ENCODE measurements at regions not wholly inside any gene's neighbourhood (a gene's known extent, or its start where the extent isn't known, plus 50 kb on each side); places are given as distances from the start of the nearest gene placed in this dataset.

DNA sequence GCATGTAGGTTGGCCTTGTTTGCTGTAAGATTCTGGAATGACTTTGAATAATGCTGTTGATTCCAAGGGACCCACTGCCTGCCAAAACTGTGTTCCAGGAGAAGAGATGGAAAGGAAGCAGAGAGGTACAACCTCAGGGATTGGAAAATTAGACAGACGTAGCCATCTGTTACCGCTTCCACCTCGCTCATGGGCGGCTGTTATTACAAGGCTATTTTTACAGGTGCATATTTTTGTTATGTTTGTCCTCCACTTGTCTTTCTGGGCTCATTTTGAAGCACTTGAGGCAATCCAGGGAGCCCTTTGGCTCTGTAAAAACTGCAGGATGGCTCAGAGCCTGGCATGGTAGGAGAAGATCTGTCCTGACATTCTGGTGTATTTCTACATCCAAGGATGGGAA lies 276.4 kb upstream of the TMTC4 start:
- TF ChIP-seq EZH2 (IDR thresholded peaks at IDR 0.05) (no peak), EZH2phosphoT487 (IDR thresholded peaks at IDR 0.05) (no peak)
- TF ChIP-seq, protein P1, sequence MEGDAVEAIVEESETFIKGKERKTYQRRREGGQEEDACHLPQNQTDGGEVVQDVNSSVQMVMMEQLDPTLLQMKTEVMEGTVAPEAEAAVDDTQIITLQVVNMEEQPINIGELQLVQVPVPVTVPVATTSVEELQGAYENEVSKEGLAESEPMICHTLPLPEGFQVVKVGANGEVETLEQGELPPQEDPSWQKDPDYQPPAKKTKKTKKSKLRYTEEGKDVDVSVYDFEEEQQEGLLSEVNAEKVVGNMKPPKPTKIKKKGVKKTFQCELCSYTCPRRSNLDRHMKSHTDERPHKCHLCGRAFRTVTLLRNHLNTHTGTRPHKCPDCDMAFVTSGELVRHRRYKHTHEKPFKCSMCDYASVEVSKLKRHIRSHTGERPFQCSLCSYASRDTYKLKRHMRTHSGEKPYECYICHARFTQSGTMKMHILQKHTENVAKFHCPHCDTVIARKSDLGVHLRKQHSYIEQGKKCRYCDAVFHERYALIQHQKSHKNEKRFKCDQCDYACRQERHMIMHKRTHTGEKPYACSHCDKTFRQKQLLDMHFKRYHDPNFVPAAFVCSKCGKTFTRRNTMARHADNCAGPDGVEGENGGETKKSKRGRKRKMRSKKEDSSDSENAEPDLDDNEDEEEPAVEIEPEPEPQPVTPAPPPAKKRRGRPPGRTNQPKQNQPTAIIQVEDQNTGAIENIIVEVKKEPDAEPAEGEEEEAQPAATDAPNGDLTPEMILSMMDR (IDR thresholded peaks at IDR 0.05): no peak
